HG02588 (cell line): ENCODE measurements at regions not wholly inside any gene's neighbourhood (a gene's known extent, or its start where the extent isn't known, plus 50 kb on each side); places are given as distances from the start of the nearest gene placed in this dataset.

ENCODE experiments used
- ATAC-seq: cut with Tn5 transposase; IDR thresholded peaks from one replicate; pipeline ENCODE4 v1.9.1; 2021; ENCODE audit warnings: mild to moderate bottlenecking, moderate library complexity; ENCODE audit not compliant: unreplicated experiment

- ATAC-seq: no peak
Measured at GRCh38 chr17:79233916-79234551, 159.4 kb downstream of the ENGASE start.

- no peak for ATAC-seq
Measured at GRCh38 chr17:79232957-79233356, 158.3 kb downstream of the ENGASE start.

GRCh38 chr17:79231766-79232287 lies 157.2 kb downstream of the ENGASE start:
- ATAC-seq: no peak

DNA sequence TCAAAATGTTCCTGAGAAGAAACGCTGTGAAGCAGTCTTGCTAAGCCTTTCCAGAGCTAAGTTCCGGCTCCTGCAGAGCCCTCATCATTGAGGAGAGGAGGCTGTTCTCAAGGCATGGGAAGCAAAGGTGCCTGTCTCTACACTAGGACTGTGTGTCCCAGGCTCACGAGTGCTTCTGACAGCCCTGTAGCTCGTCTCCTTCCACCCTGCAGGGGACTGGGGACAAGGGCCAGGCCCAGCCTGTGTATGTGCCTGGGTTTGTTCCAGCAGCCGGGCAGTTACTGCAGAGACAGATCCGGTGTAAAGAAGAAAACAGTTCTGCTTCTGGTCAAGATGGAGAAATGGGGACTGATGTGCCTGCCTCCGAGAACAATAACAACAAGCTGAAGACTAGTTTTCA lies 156.0 kb downstream of the ENGASE start:
- ATAC-seq: no peak

DNA sequence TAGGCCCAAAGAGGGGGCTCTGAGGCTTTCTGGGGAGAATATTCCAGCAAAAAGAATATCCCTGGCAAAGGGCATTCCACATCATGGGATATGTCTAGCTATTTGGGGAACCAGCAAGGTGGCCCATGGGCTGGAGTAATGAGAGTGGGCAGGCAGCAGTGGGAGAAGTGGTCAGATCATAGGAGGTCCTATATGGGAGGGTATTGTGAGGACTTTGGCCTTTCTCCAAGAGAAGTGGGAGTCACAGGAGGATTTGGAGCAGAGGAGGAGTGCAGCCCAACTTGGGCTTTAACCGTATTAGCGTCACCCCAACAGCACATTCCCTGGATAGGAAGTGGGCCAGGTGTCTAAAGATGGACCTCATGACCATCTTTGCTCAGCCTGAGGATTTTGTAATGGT lies 151.4 kb downstream of the ENGASE start:
- ATAC-seq: no peak

DNA sequence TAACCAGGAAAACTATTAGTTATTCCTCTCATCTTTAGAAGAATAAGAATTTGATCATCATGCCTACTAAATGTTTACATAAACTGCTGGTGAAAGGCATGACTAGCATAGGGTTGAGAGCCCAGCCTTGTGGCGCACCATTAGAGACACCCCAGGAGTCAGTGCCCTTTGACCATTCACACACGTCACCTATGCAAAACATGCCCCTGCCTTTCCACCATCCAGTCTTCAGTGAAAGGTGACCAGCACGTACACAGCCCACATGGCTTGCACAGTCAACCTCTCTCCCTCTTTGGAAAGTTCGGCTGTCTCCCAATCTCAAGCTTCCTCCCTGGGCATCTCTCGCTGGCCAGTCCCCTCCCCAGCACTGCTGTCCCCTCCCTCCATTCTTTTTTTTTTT lies 150.3 kb downstream of the ENGASE start:
- no peak for ATAC-seq

- ATAC-seq: no peak
Measured at GRCh38 chr17:79224476-79224875, 149.9 kb downstream of the ENGASE start.

GRCh38 chr17:79223953-79224352 lies 149.3 kb downstream of the ENGASE start:
- ATAC-seq: no peak

- ATAC-seq: no peak
Measured at GRCh38 chr17:79223471-79223870, 148.8 kb downstream of the ENGASE start.

- no peak for ATAC-seq
Measured at GRCh38 chr17:79221597-79221996, 147.0 kb downstream of the ENGASE start.

- ATAC-seq: no peak
Measured at GRCh38 chr17:79220713-79221291, 146.2 kb downstream of the ENGASE start.

- ATAC-seq: no peak
Measured at GRCh38 chr17:79220201-79220712, 145.6 kb downstream of the ENGASE start.

DNA sequence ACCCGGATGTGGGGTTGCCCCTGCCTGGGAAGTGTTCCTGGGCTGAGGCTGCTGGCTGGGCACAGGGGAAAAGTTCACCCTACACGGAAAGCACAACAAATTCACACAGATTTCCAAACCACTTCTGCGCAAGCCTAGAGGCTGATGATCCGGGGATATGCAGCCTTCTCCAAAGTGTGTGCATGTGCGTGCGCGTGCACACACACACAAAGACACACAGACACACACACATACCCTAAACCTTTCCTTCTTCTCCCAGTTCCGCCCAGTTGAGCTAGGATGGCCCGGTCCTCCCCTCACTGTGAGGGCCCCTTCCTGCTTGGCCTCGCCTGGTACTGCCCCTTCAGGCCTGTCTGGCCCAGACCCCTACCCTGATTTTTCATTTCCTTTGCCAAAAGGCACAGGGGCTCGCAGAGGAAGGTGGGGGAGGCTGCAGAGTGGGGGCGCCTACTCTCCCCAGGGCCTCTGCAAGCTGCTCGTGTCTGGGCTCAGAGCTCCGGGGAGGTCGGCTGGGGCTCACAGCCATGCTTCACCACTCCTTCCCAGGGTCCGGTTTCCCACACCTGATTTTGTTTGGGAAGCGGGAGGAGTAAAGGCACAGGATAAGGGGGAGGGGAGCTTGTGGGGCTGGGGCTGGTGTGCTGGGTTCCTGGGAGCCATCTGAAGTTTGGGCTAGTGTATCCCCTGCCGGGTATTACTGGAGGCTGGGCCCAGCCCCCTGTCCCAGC lies 144.7 kb downstream of the ENGASE start:
- ATAC-seq: no peak

- no peak for ATAC-seq
Measured at GRCh38 chr17:79218825-79219200, 144.2 kb downstream of the ENGASE start.

DNA sequence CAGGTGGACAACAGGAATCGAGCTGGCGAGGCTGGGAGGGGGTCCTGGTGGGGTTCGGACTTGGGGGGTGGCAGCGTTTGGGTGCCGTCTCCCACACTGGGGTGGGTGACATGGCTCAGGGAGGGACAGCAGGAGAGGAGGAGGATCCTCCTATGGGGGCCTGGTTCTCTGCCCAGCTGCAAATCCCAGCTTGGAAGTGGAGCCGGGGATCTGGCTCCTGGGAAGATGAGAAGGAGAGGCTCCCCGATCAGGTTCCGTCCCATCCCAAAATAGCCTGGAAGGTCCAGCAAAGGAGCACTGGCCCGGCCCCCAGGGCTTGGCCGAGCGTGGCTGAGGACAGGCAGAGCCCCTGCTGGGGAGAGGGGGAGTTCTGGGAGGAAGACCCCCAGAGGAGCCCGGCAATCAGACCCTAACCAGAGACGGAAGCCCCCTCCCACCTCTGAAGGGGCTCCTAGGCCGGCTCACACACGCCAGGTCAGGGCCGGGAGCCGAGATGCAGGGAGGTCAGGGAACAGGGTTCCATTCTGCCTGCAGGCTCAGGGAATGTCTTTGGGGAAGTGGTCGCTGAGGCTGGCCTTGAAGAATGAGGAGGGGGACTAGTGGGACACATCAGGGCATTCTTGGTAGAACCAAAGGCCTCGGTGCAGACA lies 143.7 kb downstream of the ENGASE start:
- no peak for ATAC-seq

DNA sequence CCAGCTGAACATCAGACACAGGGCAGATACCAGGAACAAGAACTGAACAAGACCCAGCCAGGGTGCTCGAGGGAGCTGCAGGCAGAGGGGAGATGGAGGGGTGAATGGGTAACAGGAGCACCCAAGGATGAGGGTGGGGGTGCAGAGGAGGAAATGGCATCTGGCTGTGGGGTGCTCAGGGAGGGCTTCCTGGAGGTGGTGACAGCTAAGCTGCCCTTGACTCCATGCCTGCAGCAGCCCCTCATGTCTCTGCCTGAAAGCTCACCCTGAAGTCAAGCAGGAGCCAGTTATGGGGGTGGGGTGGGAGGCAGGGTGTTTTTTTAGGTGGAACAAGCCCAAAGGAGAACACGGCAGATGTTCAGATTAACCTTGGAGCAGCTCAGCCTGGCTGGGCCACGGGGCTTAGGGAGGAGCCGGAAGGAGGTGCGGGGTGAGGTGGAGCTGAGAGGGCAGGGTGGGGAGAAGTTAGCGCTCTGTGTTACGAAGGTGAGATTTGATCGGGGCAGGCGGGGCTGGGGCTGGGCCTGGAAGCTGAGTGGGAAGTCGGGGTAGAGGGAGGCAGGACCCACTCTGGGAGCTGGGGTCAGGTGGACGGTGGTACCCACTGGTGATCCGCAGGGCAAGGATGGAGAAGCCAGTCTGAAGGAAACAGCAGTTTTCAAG lies 143.0 kb downstream of the ENGASE start:
- ATAC-seq: no peak

DNA sequence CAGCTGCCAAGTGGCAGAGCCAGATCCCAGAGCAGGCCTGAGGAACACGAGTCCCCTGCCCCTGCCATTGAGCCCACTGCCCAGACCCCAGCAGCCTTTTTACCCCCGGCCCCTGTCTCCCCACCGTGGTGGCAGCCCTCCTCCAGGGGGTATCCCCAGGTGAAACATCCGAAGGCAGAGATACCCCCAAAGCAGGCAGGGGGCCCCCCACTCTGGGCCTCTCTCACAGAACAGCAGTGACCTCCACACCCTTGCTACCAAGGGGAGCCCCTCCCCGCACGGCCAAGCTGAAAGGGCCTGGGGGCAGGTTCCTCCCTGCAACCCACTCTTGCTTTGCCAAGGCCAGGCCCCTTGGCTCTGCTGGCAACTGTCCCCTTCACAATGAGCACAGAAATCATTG lies 142.2 kb downstream of the ENGASE start:
- ATAC-seq: no peak

DNA sequence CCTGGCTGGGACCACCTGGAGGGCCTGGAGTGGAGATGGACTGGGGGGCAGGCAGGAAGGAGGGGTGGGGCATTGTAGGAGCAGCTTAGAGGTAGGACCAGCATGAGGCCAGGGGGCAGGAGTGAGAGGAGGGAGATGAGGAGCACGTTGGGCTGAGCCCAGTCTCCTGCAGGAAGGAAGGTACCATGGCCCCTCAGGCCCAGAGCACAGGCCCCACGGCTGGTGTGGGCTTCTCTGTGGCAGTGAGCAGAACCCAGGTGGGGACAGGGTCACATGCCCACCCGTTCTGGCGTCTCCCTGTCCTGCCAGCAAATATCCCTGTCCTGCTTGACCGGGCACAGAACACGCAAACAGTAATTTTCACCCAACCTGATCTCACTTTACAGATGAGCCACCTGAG lies 141.8 kb downstream of the ENGASE start:
- no peak for ATAC-seq

GRCh38 chr17:79215631-79216030 lies 141.0 kb downstream of the ENGASE start:
- ATAC-seq: no peak

DNA sequence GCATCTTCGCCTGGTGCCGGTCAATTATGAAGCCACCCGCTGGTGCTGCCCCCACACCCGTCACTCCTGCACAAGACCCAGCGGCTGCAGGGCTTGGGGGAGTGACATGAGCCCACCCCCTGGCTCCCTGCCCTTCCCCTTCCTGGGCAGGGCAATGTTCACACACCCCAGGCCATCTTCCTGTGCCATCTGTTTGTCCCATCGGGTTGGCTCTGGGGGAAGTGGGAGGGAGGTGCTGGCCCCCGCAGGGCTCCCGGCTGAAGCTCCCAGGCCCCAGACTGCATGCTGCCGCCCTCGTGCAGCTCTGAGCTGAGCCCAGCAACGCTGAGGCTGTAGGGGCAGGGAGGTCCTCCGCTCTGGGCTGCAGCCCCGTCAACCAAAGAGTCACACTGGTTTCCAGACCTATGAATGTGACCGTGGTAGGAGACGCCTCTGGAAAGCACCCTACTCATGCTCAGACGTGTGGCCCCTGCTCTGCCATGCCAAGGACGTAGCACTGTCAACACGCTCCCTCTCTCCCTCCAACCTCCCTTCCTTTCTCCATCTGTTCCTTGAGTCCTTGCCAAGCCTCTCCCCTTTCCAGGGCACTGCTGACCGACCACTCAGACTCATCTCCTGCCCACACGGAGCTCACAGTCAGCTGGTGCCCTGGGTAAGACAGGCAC lies 140.4 kb downstream of the ENGASE start:
- ATAC-seq: no peak
